H9 (cell line): ENCODE measurements at regions not wholly inside any gene's neighbourhood (a gene's known extent, or its start where the extent isn't known, plus 50 kb on each side); places are given as distances from the start of the nearest gene placed in this dataset.

Experiments used
- DNase-seq: peaks from one replicate; pipeline ENCODE4 v3.0.0-alpha.2; 2017
- H2AFZ ChIP-seq: one replicate; pipeline ENCODE4 v1.6.1; 2013; ENCODE audit warnings: mild to moderate bottlenecking, low read length, control low read depth, moderate library complexity
- H2AK5ac ChIP-seq: 2 replicates; pipeline ENCODE4 v1.6.1; 2013; ENCODE audit warnings: low read length, control low read depth, mixed read lengths; ENCODE audit not compliant: insufficient read length
- H2BK120ac ChIP-seq: one replicate; pipeline ENCODE4 v1.6.1; 2013; ENCODE audit warnings: low read depth, mild to moderate bottlenecking, low read length, control low read depth, inconsistent platforms; ENCODE audit not compliant: poor library complexity, severe bottlenecking
- H2BK12ac ChIP-seq: 2 replicates; pipeline ENCODE4 v1.6.1; 2013; ENCODE audit warnings: low read length, control low read depth, mixed read lengths, low read depth; ENCODE audit not compliant: insufficient read length
- H2BK15ac ChIP-seq: 2 replicates; pipeline ENCODE4 v1.6.1; 2013; ENCODE audit warnings: low read depth, low read length, control low read depth
- H2BK20ac ChIP-seq: one replicate; pipeline ENCODE4 v1.6.1; 2013; ENCODE audit warnings: low read depth, mild to moderate bottlenecking, low read length, control low read depth, inconsistent platforms; ENCODE audit not compliant: poor library complexity, severe bottlenecking
- H2BK5ac ChIP-seq: 2 replicates; pipeline ENCODE4 v1.6.1; 2013; ENCODE audit warnings: low read length, control low read depth, mixed read lengths; ENCODE audit not compliant: insufficient read length
- H3K14ac ChIP-seq: 2 replicates; pipeline ENCODE4 v1.6.1; 2013; ENCODE audit warnings: low read length, control low read depth; ENCODE audit not compliant: insufficient read depth
- H3K18ac ChIP-seq: 2 replicates; pipeline ENCODE4 v1.6.1; 2013; ENCODE audit warnings: low read depth, mild to moderate bottlenecking, mixed read lengths, low read length, control low read depth; ENCODE audit not compliant: insufficient read length
- H3K23ac ChIP-seq: 2 replicates; pipeline ENCODE4 v1.6.1; 2013; ENCODE audit warnings: low read length, control low read depth, mixed read lengths, low read depth; ENCODE audit not compliant: insufficient read length
- H3K23me2 ChIP-seq: 2 replicates; pipeline ENCODE4 v1.6.1; 2013; ENCODE audit warnings: low read depth, mild to moderate bottlenecking, mixed read lengths, low read length, control low read depth; ENCODE audit not compliant: insufficient read length, poor library complexity, severe bottlenecking
- H3K27ac ChIP-seq: 2 replicates; pipeline ENCODE4 v1.5.1; 2013; ENCODE audit warnings: low read length, control low read depth, mixed read lengths, low read depth; ENCODE audit not compliant: insufficient read length
- H3K27me3 ChIP-seq: 2 replicates; pipeline ENCODE4 v1.6.1; 2013; ENCODE audit warnings: low read length, control low read depth, inconsistent platforms; ENCODE audit not compliant: insufficient read depth
- H3K4ac ChIP-seq: 2 replicates; pipeline ENCODE4 v1.6.1; 2013; ENCODE audit warnings: low read depth, mild to moderate bottlenecking, control low read depth, inconsistent platforms, low read length, moderate library complexity
- H3K4me1 ChIP-seq: 2 replicates; pipeline ENCODE4 v1.6.1; 2013; ENCODE audit warnings: low read length, control low read depth, inconsistent platforms; ENCODE audit not compliant: insufficient read depth
- H3K4me2 ChIP-seq: 2 replicates; pipeline ENCODE4 v1.6.1; 2013; ENCODE audit warnings: low read length, control low read depth, mixed read lengths; ENCODE audit not compliant: insufficient read length, insufficient read depth
- H3K56ac ChIP-seq: 2 replicates; pipeline ENCODE4 v1.6.1; 2013; ENCODE audit warnings: low read depth, mild to moderate bottlenecking, mixed read lengths, low read length, control low read depth; ENCODE audit not compliant: insufficient read length
- H3K79me1 ChIP-seq: 2 replicates; pipeline ENCODE4 v1.6.1; 2013; ENCODE audit warnings: low read depth, mild to moderate bottlenecking, moderate library complexity, low read length, control low read depth, inconsistent platforms; ENCODE audit not compliant: insufficient read depth, poor library complexity, severe bottlenecking
- H3K79me2 ChIP-seq: 2 replicates; pipeline ENCODE4 v1.6.1; 2013; ENCODE audit warnings: low read length, control low read depth, inconsistent platforms; ENCODE audit not compliant: insufficient read depth
- H3K9ac ChIP-seq: 2 replicates; pipeline ENCODE4 v1.6.1; 2013; ENCODE audit warnings: low read length, control low read depth, mixed read lengths; ENCODE audit not compliant: insufficient read length; ENCODE audit errors: extremely low read depth
- H3K9me3 ChIP-seq: one replicate; pipeline ENCODE4 v1.6.1; 2013; ENCODE audit warnings: low read depth, low read length, inconsistent platforms; ENCODE audit not compliant: control insufficient read depth
- H3T11ph ChIP-seq: one replicate; pipeline ENCODE4 v1.6.1; 2013; ENCODE audit warnings: mild to moderate bottlenecking, low read length, control low read depth, inconsistent platforms
- H4K20me1 ChIP-seq: one replicate; pipeline ENCODE4 v1.6.1; 2013; ENCODE audit not compliant: control insufficient read depth, insufficient read length, insufficient read depth
- H4K5ac ChIP-seq: 2 replicates; pipeline ENCODE4 v1.6.1; 2013; ENCODE audit warnings: low read depth, mild to moderate bottlenecking, mixed read lengths, low read length, control low read depth; ENCODE audit not compliant: insufficient read length
- H4K8ac ChIP-seq: replicated peaks from 2 replicates; pipeline ENCODE4 v1.6.1; 2013; ENCODE audit warnings: low read length, control low read depth, mixed read lengths, low read depth; ENCODE audit not compliant: insufficient read length
- H4K91ac ChIP-seq: 2 replicates; pipeline ENCODE4 v1.6.1; 2013; ENCODE audit warnings: low read depth, mild to moderate bottlenecking, moderate library complexity, mixed read lengths, low read length, control low read depth; ENCODE audit not compliant: insufficient read length
- H3K27ac Mint-ChIP-seq, 3 experiments: 2 replicates in 2 of 3; 3 replicates in 1 of 3; pipeline ENCODE4 v1.8.0; 2020 to 2021; ENCODE audit warnings: mixed read lengths in 3 of 3, mild to moderate bottlenecking in 1 of 3, moderate library complexity in 1 of 3
- H3K27me3 Mint-ChIP-seq: 2 replicates; pipeline ENCODE4 v1.8.0; 2021; ENCODE audit warnings: low read depth, mild to moderate bottlenecking, moderate library complexity, mixed read lengths
- H3K36me3 Mint-ChIP-seq, 3 experiments: 2 replicates in 2 of 3; 3 replicates in 1 of 3; pipeline ENCODE4 v1.8.0; 2020 to 2021; ENCODE audit warnings: low read depth in 3 of 3, mixed read lengths in 3 of 3; ENCODE audit not compliant: insufficient read depth in 1 of 3
- H3K4me1 Mint-ChIP-seq, 2 experiments: 2 replicates each; pipeline ENCODE4 v1.8.0; 2020; ENCODE audit warnings: mixed read lengths in 2 of 2
- H3K4me3 Mint-ChIP-seq, 2 experiments: 2 replicates in 1 of 2; 3 replicates in 1 of 2; pipeline ENCODE4 v1.8.0; 2020 to 2021; ENCODE audit warnings: mild to moderate bottlenecking in 2 of 2, mixed read lengths in 2 of 2, moderate library complexity in 1 of 2
- H3K9me3 Mint-ChIP-seq, 2 experiments: 2 replicates in 1 of 2; 3 replicates in 1 of 2; pipeline ENCODE4 v1.8.0; 2020; ENCODE audit warnings: mild to moderate bottlenecking in 2 of 2, mixed read lengths in 2 of 2, moderate library complexity in 1 of 2
- TF ChIP-seq, protein P1 (sequence below): fragments of 200-600 bp; sonication (generic); conservative IDR thresholded peaks from 3 replicates; pipeline ENCODE4 v1.8.0; 2021; ENCODE audit warnings: antibody characterized with exemption, mild to moderate bottlenecking

DNA sequence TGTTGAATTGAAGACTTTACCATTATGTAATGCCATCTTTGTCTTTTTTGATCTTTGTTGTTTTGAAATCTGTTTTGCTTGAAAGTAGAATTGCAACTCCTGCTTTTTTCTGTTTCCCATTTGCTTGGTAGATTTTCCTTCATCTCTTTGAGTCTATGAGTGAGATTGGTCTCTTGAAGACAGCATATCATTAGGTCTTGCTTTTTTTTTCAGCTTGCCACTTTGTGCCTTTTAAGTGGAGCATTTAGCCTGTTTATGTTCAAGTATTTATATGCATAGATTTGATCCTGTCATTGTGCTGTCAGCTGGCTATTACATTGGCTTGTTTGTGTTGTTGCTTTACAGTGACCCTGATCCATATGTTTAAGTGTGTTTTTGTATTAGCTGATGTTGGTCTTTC, 131.8 kb downstream of the ZIC1 start:
- no peaks in the 10 kb centered on the region for H3K9me3 ChIP-seq
- Mint-ChIP-seq H3K36me3 (peaks cover 3 to 21% (median 5%) of the 10 kb centered on the region in 3 experiments; a peak in 5 of 7 replicates), H3K27me3 (no peaks in the 10 kb centered on the region), H3K9me3 (peaks cover 11 to 19% of the 10 kb centered on the region in 2 experiments), H3K27ac (no peak overlapping the region), H3K4me1 (no peaks in the 10 kb centered on the region; a peak in 1 of 4 replicates), H3K4me3 (no peak overlapping the region)
- DNase-seq, result no peak
- H2AFZ ChIP-seq, result no peak overlapping the region
- H3K18ac ChIP-seq, result no peak overlapping the region
- no peak overlapping the region for H3K14ac ChIP-seq
- H4K91ac ChIP-seq, result no peak overlapping the region
- H2BK15ac ChIP-seq, result no peak overlapping the region
- no peaks in the 10 kb centered on the region for H3K4me1 ChIP-seq
- no peak overlapping the region for H2AK5ac ChIP-seq
- H3K9ac ChIP-seq, result no peak overlapping the region
- H3K79me1 ChIP-seq, result no peaks in the 10 kb centered on the region
- no peak overlapping the region for H3K4ac ChIP-seq
- H3T11ph ChIP-seq, result no peak overlapping the region
- H3K23me2 ChIP-seq, result no peaks in the 10 kb centered on the region
- H2BK5ac ChIP-seq, result no peak overlapping the region
- H3K56ac ChIP-seq, result no peak overlapping the region
- TF ChIP-seq, protein P1, sequence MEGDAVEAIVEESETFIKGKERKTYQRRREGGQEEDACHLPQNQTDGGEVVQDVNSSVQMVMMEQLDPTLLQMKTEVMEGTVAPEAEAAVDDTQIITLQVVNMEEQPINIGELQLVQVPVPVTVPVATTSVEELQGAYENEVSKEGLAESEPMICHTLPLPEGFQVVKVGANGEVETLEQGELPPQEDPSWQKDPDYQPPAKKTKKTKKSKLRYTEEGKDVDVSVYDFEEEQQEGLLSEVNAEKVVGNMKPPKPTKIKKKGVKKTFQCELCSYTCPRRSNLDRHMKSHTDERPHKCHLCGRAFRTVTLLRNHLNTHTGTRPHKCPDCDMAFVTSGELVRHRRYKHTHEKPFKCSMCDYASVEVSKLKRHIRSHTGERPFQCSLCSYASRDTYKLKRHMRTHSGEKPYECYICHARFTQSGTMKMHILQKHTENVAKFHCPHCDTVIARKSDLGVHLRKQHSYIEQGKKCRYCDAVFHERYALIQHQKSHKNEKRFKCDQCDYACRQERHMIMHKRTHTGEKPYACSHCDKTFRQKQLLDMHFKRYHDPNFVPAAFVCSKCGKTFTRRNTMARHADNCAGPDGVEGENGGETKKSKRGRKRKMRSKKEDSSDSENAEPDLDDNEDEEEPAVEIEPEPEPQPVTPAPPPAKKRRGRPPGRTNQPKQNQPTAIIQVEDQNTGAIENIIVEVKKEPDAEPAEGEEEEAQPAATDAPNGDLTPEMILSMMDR, result no peak
- H2BK12ac ChIP-seq, result no peak overlapping the region
- no peak overlapping the region for H4K5ac ChIP-seq
- H2BK20ac ChIP-seq, result no peak overlapping the region
- H3K27ac ChIP-seq, result no peak overlapping the region
- no peak overlapping the region for H4K8ac ChIP-seq
- no peaks in the 10 kb centered on the region for H3K27me3 ChIP-seq
- no peaks in the 10 kb centered on the region for H4K20me1 ChIP-seq
- H2BK120ac ChIP-seq, result no peak overlapping the region
- H3K23ac ChIP-seq, result no peak overlapping the region
- no peaks in the 10 kb centered on the region for H3K79me2 ChIP-seq
- H3K4me2 ChIP-seq, result no peak overlapping the region
